Ovary (tissue), 3 donors: ENCODE measurements at regions not wholly inside any gene's neighbourhood (a gene's known extent, or its start where the extent isn't known, plus 50 kb on each side); places are given as distances from the start of the nearest gene placed in this dataset.

Experiments used
- CTCF ChIP-seq, 3 donors: fragments of 450-650 bp in 2 of 3; fragments of 200-600 bp in 1 of 3; IDR thresholded peaks; one replicate each; pipeline versions ENCODE4 v1.5.1 to v1.8.0; 2016 to 2022; ENCODE audit warnings: antibody characterized with exemption in 3 of 3, mild to moderate bottlenecking in 1 of 3
- POLR2A ChIP-seq: fragments of 450-650 bp; IDR thresholded peaks from one replicate; pipeline ENCODE4 v1.6.1; 2017; ENCODE audit warnings: antibody characterized with exemption, mild to moderate bottlenecking, moderate library complexity
- donor health status: DM: no; HTN: no; CAD: no.

DNA sequence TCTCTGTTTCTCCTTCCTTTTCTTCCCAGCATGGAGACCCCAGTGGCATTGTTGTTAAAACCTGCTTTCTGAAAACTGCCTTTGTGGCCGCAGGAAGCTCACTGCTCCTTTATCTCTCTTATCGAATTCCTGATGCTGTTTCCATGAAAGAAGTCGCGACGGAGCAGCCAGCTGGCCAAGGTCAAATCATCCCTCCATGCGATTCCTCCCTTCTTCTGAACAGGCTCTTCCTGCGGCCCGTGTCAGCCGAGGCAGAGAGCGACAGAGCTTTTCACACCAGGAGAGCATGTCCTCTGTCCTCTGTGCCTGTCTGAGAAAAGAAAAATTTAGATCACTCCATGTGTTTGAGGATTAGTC is 242.1 kb upstream of the PITRM1 start:
- TF ChIP-seq CTCF (IDR thresholded peaks at IDR 0.05) (no peak), POLR2A (no peak)
